D721Med (cell line): ENCODE measurements at regions not wholly inside any gene's neighbourhood (a gene's known extent, or its start where the extent isn't known, plus 50 kb on each side); places are given as distances from the start of the nearest gene placed in this dataset.

ENCODE experiments used
- DNase-seq: peaks from one replicate; pipeline ENCODE4 v3.0.0; 2011; ENCODE audit warnings: low spot score; ENCODE audit not compliant: insufficient read length
- FAIRE-seq: peaks from 2 replicates; lab custom pipeline; 2011; peaks lifted over from hg19 to GRCh38; lab: Jason Lieb, UNC
- CTCF ChIP-seq: IDR thresholded peaks from 2 replicates; pipeline ENCODE4 v1.5.1; 2012; ENCODE audit warnings: mild to moderate bottlenecking, control low read depth; ENCODE audit not compliant: insufficient read depth; ENCODE audit errors: missing control alignments

DNA sequence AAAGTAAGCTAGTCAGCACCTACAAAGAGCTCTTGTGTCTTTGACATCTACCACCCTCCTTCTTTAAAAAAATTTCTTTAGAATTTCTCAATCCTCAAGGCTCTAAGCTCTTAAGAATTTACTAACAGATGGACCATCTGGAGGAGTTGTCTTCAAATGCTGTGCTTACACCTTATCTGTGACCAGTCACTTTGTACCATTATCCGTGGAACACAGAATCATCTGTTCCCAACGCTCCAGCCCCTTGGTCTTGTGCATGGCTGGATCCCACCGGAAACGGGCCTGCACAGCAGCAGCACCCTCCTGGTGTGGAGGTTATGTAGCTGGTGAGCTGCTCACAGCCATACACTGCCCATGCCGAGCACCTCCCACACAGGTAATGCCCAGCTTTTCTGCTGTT is 89.0 kb downstream of the TBX19 start:
- DNase-seq (no peak), FAIRE-seq (no peak)
- no peak for TF ChIP-seq CTCF

GRCh38 chr1:168368131-168368530 is 87.5 kb downstream of the TBX19 start:
- TF ChIP-seq CTCF: no peak
- no peak for DNase-seq
- FAIRE-seq: no peak

- DNase-seq: no peak
- TF ChIP-seq CTCF: peak; percentile 34
- FAIRE-seq: no peak
Measured at GRCh38 chr1:168365719-168366479, 85.2 kb downstream of the TBX19 start.
